H9 (cell line): ENCODE measurements at regions not wholly inside any gene's neighbourhood (a gene's known extent, or its start where the extent isn't known, plus 50 kb on each side); places are given as distances from the start of the nearest gene placed in this dataset.

Source experiments
- DNase-seq: peaks from one replicate; pipeline ENCODE4 v3.0.0-alpha.2; 2017
- H2AFZ ChIP-seq: one replicate; pipeline ENCODE4 v1.6.1; 2013; ENCODE audit warnings: mild to moderate bottlenecking, low read length, control low read depth, moderate library complexity
- H2AK5ac ChIP-seq: 2 replicates; pipeline ENCODE4 v1.6.1; 2013; ENCODE audit warnings: low read length, control low read depth, mixed read lengths; ENCODE audit not compliant: insufficient read length
- H2BK120ac ChIP-seq: one replicate; pipeline ENCODE4 v1.6.1; 2013; ENCODE audit warnings: low read depth, mild to moderate bottlenecking, low read length, control low read depth, inconsistent platforms; ENCODE audit not compliant: poor library complexity, severe bottlenecking
- H2BK12ac ChIP-seq: 2 replicates; pipeline ENCODE4 v1.6.1; 2013; ENCODE audit warnings: low read length, control low read depth, mixed read lengths, low read depth; ENCODE audit not compliant: insufficient read length
- H2BK15ac ChIP-seq: 2 replicates; pipeline ENCODE4 v1.6.1; 2013; ENCODE audit warnings: low read depth, low read length, control low read depth
- H2BK20ac ChIP-seq: one replicate; pipeline ENCODE4 v1.6.1; 2013; ENCODE audit warnings: low read depth, mild to moderate bottlenecking, low read length, control low read depth, inconsistent platforms; ENCODE audit not compliant: poor library complexity, severe bottlenecking
- H2BK5ac ChIP-seq: 2 replicates; pipeline ENCODE4 v1.6.1; 2013; ENCODE audit warnings: low read length, control low read depth, mixed read lengths; ENCODE audit not compliant: insufficient read length
- H3K14ac ChIP-seq: 2 replicates; pipeline ENCODE4 v1.6.1; 2013; ENCODE audit warnings: low read length, control low read depth; ENCODE audit not compliant: insufficient read depth
- H3K18ac ChIP-seq: 2 replicates; pipeline ENCODE4 v1.6.1; 2013; ENCODE audit warnings: low read depth, mild to moderate bottlenecking, mixed read lengths, low read length, control low read depth; ENCODE audit not compliant: insufficient read length
- H3K23ac ChIP-seq: 2 replicates; pipeline ENCODE4 v1.6.1; 2013; ENCODE audit warnings: low read length, control low read depth, mixed read lengths, low read depth; ENCODE audit not compliant: insufficient read length
- H3K23me2 ChIP-seq: 2 replicates; pipeline ENCODE4 v1.6.1; 2013; ENCODE audit warnings: low read depth, mild to moderate bottlenecking, mixed read lengths, low read length, control low read depth; ENCODE audit not compliant: insufficient read length, poor library complexity, severe bottlenecking
- H3K27ac ChIP-seq: 2 replicates; pipeline ENCODE4 v1.5.1; 2013; ENCODE audit warnings: low read length, control low read depth, mixed read lengths, low read depth; ENCODE audit not compliant: insufficient read length
- H3K27me3 ChIP-seq: 2 replicates; pipeline ENCODE4 v1.6.1; 2013; ENCODE audit warnings: low read length, control low read depth, inconsistent platforms; ENCODE audit not compliant: insufficient read depth
- H3K4ac ChIP-seq: 2 replicates; pipeline ENCODE4 v1.6.1; 2013; ENCODE audit warnings: low read depth, mild to moderate bottlenecking, control low read depth, inconsistent platforms, low read length, moderate library complexity
- H3K4me1 ChIP-seq: 2 replicates; pipeline ENCODE4 v1.6.1; 2013; ENCODE audit warnings: low read length, control low read depth, inconsistent platforms; ENCODE audit not compliant: insufficient read depth
- H3K4me2 ChIP-seq: 2 replicates; pipeline ENCODE4 v1.6.1; 2013; ENCODE audit warnings: low read length, control low read depth, mixed read lengths; ENCODE audit not compliant: insufficient read length, insufficient read depth
- H3K56ac ChIP-seq: 2 replicates; pipeline ENCODE4 v1.6.1; 2013; ENCODE audit warnings: low read depth, mild to moderate bottlenecking, mixed read lengths, low read length, control low read depth; ENCODE audit not compliant: insufficient read length
- H3K79me1 ChIP-seq: 2 replicates; pipeline ENCODE4 v1.6.1; 2013; ENCODE audit warnings: low read depth, mild to moderate bottlenecking, moderate library complexity, low read length, control low read depth, inconsistent platforms; ENCODE audit not compliant: insufficient read depth, poor library complexity, severe bottlenecking
- H3K79me2 ChIP-seq: 2 replicates; pipeline ENCODE4 v1.6.1; 2013; ENCODE audit warnings: low read length, control low read depth, inconsistent platforms; ENCODE audit not compliant: insufficient read depth
- H3K9ac ChIP-seq: 2 replicates; pipeline ENCODE4 v1.6.1; 2013; ENCODE audit warnings: low read length, control low read depth, mixed read lengths; ENCODE audit not compliant: insufficient read length; ENCODE audit errors: extremely low read depth
- H3K9me3 ChIP-seq: one replicate; pipeline ENCODE4 v1.6.1; 2013; ENCODE audit warnings: low read depth, low read length, inconsistent platforms; ENCODE audit not compliant: control insufficient read depth
- H3T11ph ChIP-seq: one replicate; pipeline ENCODE4 v1.6.1; 2013; ENCODE audit warnings: mild to moderate bottlenecking, low read length, control low read depth, inconsistent platforms
- H4K20me1 ChIP-seq: one replicate; pipeline ENCODE4 v1.6.1; 2013; ENCODE audit not compliant: control insufficient read depth, insufficient read length, insufficient read depth
- H4K5ac ChIP-seq: 2 replicates; pipeline ENCODE4 v1.6.1; 2013; ENCODE audit warnings: low read depth, mild to moderate bottlenecking, mixed read lengths, low read length, control low read depth; ENCODE audit not compliant: insufficient read length
- H4K8ac ChIP-seq: replicated peaks from 2 replicates; pipeline ENCODE4 v1.6.1; 2013; ENCODE audit warnings: low read length, control low read depth, mixed read lengths, low read depth; ENCODE audit not compliant: insufficient read length
- H4K91ac ChIP-seq: 2 replicates; pipeline ENCODE4 v1.6.1; 2013; ENCODE audit warnings: low read depth, mild to moderate bottlenecking, moderate library complexity, mixed read lengths, low read length, control low read depth; ENCODE audit not compliant: insufficient read length
- H3K27ac Mint-ChIP-seq, 3 experiments: 2 replicates in 2 of 3; 3 replicates in 1 of 3; pipeline ENCODE4 v1.8.0; 2020 to 2021; ENCODE audit warnings: mixed read lengths in 3 of 3, mild to moderate bottlenecking in 1 of 3, moderate library complexity in 1 of 3
- H3K27me3 Mint-ChIP-seq: 2 replicates; pipeline ENCODE4 v1.8.0; 2021; ENCODE audit warnings: low read depth, mild to moderate bottlenecking, moderate library complexity, mixed read lengths
- H3K36me3 Mint-ChIP-seq, 3 experiments: 2 replicates in 2 of 3; 3 replicates in 1 of 3; pipeline ENCODE4 v1.8.0; 2020 to 2021; ENCODE audit warnings: low read depth in 3 of 3, mixed read lengths in 3 of 3; ENCODE audit not compliant: insufficient read depth in 1 of 3
- H3K4me1 Mint-ChIP-seq, 2 experiments: 2 replicates each; pipeline ENCODE4 v1.8.0; 2020; ENCODE audit warnings: mixed read lengths in 2 of 2
- H3K4me3 Mint-ChIP-seq, 2 experiments: 2 replicates in 1 of 2; 3 replicates in 1 of 2; pipeline ENCODE4 v1.8.0; 2020 to 2021; ENCODE audit warnings: mild to moderate bottlenecking in 2 of 2, mixed read lengths in 2 of 2, moderate library complexity in 1 of 2
- H3K9me3 Mint-ChIP-seq, 2 experiments: 2 replicates in 1 of 2; 3 replicates in 1 of 2; pipeline ENCODE4 v1.8.0; 2020; ENCODE audit warnings: mild to moderate bottlenecking in 2 of 2, mixed read lengths in 2 of 2, moderate library complexity in 1 of 2
- WGBS: extraction: QIAGEN DNeasy Blood & Tissue Kit; methylation state at CpG from one replicate; pipeline ENCODE4 v1.1.7; 2013; ENCODE audit warnings: missing lambda C conversion rate, low lambda C conversion rate, mixed read lengths; ENCODE audit not compliant: insufficient read length; ENCODE audit errors: extremely low coverage; 5-methylcytosine and 5-hydroxymethylcytosine counted together
- TF ChIP-seq, protein P1 (sequence below): fragments of 200-600 bp; sonication (generic); conservative IDR thresholded peaks from 3 replicates; pipeline ENCODE4 v1.8.0; 2021; ENCODE audit warnings: antibody characterized with exemption, mild to moderate bottlenecking

DNA sequence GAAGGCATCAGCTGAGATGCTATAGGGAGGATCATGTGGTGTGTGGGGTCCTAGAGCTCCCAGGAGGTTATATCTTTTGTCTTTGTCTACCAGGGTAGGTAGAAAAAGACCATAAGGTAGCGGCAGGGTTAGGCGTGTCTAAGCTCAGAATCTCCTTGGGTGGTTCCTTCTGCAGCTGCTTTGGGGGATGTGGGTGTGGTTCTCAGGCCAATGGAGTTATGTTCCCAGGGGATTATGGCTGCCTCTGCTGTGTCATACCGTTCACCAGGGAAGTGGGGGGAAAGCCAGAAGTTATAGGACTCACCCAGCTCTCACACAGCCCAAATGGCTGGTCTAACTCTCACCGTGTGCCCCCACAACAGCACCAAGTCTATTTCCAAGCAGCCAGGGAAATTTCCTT is 107.4 kb upstream of the ADGRB3 start:
- Mint-ChIP-seq H3K9me3 (peaks cover 5 to 11% of the 10 kb centered on the region in 2 experiments; a peak in 3 of 5 replicates), H3K4me1 (peaks cover 9 to 12% of the 10 kb centered on the region in 2 experiments)
- DNase-seq, result no peak

More for the DNA sequence above, 107.4 kb upstream of the ADGRB3 start:
- no peak overlapping the region for H2BK120ac ChIP-seq
- H3K79me2 ChIP-seq, result no peaks in the 10 kb centered on the region
- H3K4me1 ChIP-seq, result no peaks in the 10 kb centered on the region
- no peak overlapping the region for H2AFZ ChIP-seq
- no peaks in the 10 kb centered on the region for H3K27me3 Mint-ChIP-seq
- no peak overlapping the region for H3K4ac ChIP-seq
- no peak overlapping the region for H4K5ac ChIP-seq
- H3K23ac ChIP-seq, result no peak overlapping the region
- no peak overlapping the region for H3T11ph ChIP-seq
- no peak overlapping the region for H3K27ac Mint-ChIP-seq
- no peaks in the 10 kb centered on the region for H3K23me2 ChIP-seq
- no peak overlapping the region for H3K56ac ChIP-seq
- no peak overlapping the region for H4K8ac ChIP-seq
- no peak overlapping the region for H3K27ac ChIP-seq
- no peak overlapping the region for H2BK5ac ChIP-seq
- no peaks in the 10 kb centered on the region for H3K9me3 ChIP-seq
- H2AK5ac ChIP-seq, result no peak overlapping the region
- TF ChIP-seq, protein P1, sequence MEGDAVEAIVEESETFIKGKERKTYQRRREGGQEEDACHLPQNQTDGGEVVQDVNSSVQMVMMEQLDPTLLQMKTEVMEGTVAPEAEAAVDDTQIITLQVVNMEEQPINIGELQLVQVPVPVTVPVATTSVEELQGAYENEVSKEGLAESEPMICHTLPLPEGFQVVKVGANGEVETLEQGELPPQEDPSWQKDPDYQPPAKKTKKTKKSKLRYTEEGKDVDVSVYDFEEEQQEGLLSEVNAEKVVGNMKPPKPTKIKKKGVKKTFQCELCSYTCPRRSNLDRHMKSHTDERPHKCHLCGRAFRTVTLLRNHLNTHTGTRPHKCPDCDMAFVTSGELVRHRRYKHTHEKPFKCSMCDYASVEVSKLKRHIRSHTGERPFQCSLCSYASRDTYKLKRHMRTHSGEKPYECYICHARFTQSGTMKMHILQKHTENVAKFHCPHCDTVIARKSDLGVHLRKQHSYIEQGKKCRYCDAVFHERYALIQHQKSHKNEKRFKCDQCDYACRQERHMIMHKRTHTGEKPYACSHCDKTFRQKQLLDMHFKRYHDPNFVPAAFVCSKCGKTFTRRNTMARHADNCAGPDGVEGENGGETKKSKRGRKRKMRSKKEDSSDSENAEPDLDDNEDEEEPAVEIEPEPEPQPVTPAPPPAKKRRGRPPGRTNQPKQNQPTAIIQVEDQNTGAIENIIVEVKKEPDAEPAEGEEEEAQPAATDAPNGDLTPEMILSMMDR, result no peak
- H3K9ac ChIP-seq, result no peak overlapping the region
- H3K4me3 Mint-ChIP-seq, result no peak overlapping the region
- no peaks in the 10 kb centered on the region for H3K27me3 ChIP-seq
- H4K91ac ChIP-seq, result no peak overlapping the region
- H3K18ac ChIP-seq, result no peak overlapping the region
- no peaks in the 10 kb centered on the region for H3K79me1 ChIP-seq
- no peak overlapping the region for H2BK20ac ChIP-seq
- no peak overlapping the region for H3K4me2 ChIP-seq
- H2BK15ac ChIP-seq, result no peak overlapping the region
- H3K36me3 Mint-ChIP-seq, result peaks cover 0 to 27% (median 3%) of the 10 kb centered on the region in 3 experiments; a peak in 4 of 7 replicates
- no peak overlapping the region for H2BK12ac ChIP-seq
- no peaks in the 10 kb centered on the region for H4K20me1 ChIP-seq
- WGBS, result no CpG with 5 or more reads among the region's 4 CpGs
- no peak overlapping the region for H3K14ac ChIP-seq
